ENCODE measurements at regions not wholly inside any gene's neighbourhood (a gene's known extent, or its start where the extent isn't known, plus 50 kb on each side); places are given as distances from the start of the nearest gene placed in this dataset.

DNA sequence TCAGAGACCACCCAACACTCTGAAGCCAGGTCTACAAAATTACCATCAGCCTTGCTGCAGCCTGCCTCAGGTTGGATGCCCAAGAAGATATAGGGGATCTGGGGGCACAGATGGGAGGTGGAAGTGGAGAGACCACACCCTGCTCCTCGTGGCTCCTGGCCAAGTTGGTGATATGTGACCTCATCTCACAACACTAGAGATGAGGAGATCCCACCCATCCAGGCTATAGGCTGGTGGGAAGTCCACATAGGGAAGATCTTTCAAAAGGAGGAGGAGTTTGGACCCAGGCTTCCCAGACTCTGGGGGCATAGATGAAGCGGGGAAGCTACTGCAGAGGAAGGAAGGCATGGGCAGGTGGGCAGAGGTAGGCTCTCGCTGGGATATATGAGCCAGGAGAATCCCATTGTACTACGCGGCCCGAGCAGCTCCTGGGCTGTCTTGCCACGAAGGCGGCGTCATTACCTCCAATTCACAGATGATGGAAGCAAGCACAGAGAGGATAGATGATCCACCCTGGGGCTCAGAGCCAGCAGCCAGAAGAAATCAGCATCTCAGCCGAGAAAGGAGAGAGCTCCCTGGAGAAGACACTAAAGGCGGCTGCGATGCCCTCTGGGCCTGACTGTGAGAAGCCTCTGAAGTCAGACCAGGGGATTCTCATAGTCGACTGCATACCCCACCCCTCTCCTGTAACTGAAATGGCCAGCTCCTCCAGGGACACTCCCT, 96.0 kb downstream of the RHOB start:
- no peak for DNase-seq (ENCODE audit: extremely low spot score)
- H3K9me3 ChIP-seq = no peaks in the 10 kb centered on the region
- no peaks in the 10 kb centered on the region for H3K36me3 ChIP-seq
- intact Hi-C loops (cut with DNase I) = no loop called here
- H3K27me3 ChIP-seq = no peaks in the 10 kb centered on the region
- TF ChIP-seq POLR2A (IDR thresholded peaks at IDR 0.05; ENCODE audit: low read depth) = no peak
- TF ChIP-seq EP300 (IDR thresholded peaks at IDR 0.05) = no peak
- no peak for TF ChIP-seq POLR2AphosphoS5 (IDR thresholded peaks at IDR 0.05)
- TF ChIP-seq, protein P1, sequence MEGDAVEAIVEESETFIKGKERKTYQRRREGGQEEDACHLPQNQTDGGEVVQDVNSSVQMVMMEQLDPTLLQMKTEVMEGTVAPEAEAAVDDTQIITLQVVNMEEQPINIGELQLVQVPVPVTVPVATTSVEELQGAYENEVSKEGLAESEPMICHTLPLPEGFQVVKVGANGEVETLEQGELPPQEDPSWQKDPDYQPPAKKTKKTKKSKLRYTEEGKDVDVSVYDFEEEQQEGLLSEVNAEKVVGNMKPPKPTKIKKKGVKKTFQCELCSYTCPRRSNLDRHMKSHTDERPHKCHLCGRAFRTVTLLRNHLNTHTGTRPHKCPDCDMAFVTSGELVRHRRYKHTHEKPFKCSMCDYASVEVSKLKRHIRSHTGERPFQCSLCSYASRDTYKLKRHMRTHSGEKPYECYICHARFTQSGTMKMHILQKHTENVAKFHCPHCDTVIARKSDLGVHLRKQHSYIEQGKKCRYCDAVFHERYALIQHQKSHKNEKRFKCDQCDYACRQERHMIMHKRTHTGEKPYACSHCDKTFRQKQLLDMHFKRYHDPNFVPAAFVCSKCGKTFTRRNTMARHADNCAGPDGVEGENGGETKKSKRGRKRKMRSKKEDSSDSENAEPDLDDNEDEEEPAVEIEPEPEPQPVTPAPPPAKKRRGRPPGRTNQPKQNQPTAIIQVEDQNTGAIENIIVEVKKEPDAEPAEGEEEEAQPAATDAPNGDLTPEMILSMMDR (IDR thresholded peaks at IDR 0.05) = no peak
- 57% methylated on average over 13 of the region's 13 CpGs for WGBS
- H3K27ac ChIP-seq (replicated peaks in 1 of 4) = peak overlapping the region in 1 of 4 donors; percentile 20
- H3K4me1 ChIP-seq = peaks cover 0 to 12% (median 7%) of the 10 kb centered on the region in 4 donors
- H3K4me3 ChIP-seq = no peak overlapping the region

DNA sequence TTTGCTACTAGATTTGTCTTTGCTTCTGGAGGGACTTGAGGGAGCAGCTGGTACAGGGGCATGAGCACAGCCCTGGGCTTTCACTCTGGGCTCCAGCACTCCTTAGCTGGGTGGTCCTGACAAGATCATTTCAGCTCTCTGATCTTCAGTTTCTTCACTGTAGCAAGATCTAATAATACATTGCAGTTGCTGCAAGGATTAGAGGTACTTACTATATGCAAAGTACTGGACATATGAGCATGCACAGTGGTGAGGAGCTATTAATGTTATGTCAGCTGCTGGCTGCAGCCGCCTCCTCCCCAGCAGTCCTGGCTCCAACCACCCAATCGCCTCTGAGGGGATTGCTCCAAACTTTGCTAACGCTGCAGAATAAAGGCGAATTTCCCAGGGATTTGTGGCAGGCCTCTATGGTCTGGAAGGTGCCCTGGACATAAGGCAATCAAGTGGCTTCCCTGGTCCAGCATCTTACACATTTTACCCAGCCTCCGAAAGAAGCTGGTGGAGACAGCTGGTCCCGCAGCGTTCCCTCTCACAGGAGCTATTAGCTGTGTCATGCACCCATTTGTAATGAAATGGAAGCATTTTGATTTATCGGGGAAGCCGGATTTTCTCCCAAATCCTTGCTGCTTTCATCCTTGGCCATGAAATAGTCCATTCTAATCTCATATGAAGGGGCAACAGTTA, 96.7 kb downstream of the RHOB start:
- Histone ChIP-seq H3K27me3 (no peaks in the 10 kb centered on the region), H3K27ac (replicated peaks in 1 of 4) (peak overlapping the region in 1 of 4 donors; percentile 20), H3K36me3 (no peaks in the 10 kb centered on the region), H3K4me3 (no peak overlapping the region), H3K4me1 (peaks cover 0 to 12% (median 7%) of the 10 kb centered on the region in 4 donors), H3K9me3 (no peaks in the 10 kb centered on the region)
- WGBS = 61% methylated on average over 9 of the region's 9 CpGs
- no peak for DNase-seq (ENCODE audit: extremely low spot score)
- TF ChIP-seq POLR2A (IDR thresholded peaks at IDR 0.05; ENCODE audit: low read depth) = no peak
- TF ChIP-seq, protein P1 (IDR thresholded peaks at IDR 0.05) = no peak
- TF ChIP-seq POLR2AphosphoS5 (IDR thresholded peaks at IDR 0.05) = no peak
- no peak for TF ChIP-seq EP300 (IDR thresholded peaks at IDR 0.05)
- intact Hi-C loops (cut with DNase I) = no loop called here

DNA sequence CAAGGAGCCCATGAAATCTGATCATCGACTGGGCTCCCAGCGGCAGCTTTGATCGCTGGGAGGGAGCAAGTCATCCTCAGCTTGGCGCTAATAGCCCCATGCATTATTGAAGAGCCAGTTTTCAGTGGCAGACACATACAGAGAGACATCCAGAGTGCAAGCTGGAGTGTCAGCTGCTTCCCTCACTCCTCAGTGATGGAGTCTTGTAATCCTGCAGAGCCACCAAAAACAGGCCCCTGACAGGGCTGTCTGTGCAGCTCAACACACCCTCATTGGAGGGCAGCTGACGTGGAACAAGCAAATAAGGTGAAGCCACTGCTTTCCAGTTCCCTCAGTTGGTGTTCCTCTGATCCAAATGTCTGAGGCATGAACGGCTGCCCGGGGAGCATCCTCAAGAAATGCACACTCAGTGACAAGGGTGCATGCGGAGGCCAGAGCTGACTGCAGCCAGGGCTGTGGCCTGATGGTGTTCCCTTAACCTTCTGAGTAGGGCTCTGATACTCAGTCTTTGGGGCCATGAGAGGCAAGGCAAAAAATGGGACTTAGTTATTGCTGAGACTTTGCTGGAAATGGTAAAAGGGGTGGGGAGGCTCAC, 97.4 kb downstream of the RHOB start:
- intact Hi-C loops (cut with DNase I) = no loop called here
- no peak overlapping the region for H3K27ac ChIP-seq (replicated peaks in 1 of 4)
- 83% methylated on average over 5 of the region's 8 CpGs for WGBS
- TF ChIP-seq EP300 (IDR thresholded peaks at IDR 0.05) (no peak), POLR2AphosphoS5 (IDR thresholded peaks at IDR 0.05) (no peak)
- TF ChIP-seq, protein P1 (IDR thresholded peaks at IDR 0.05) = no peak
- no peak overlapping the region for H3K4me3 ChIP-seq
- H3K9me3 ChIP-seq = no peaks in the 10 kb centered on the region
- H3K27me3 ChIP-seq = no peaks in the 10 kb centered on the region
- no peaks in the 10 kb centered on the region for H3K36me3 ChIP-seq
- DNase-seq (ENCODE audit: extremely low spot score) = no peak
- peaks cover 0 to 12% (median 7%) of the 10 kb centered on the region in 4 donors for H3K4me1 ChIP-seq

DNA sequence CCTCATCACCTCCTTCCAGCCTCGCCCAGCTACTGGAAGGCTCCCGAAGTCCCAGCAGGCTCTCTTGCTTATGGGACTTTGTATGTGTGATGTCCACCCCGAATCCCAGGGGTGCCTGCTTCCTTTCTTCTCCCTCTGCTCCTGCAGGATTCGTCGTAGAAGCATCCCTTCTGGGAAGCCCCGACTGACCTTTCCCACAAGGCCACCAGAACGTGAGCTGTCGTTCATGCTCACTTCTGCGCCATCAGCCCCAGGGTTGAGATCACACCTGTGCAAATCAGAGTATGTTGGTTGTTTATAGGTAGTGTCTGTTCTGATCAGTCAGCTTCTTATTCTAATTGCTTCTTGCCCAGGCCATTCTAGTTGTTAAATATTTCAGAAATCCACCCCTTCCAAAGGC, 101.8 kb downstream of the HS1BP3 start:
- H3K27ac ChIP-seq (replicated peaks in 1 of 4) = no peak overlapping the region
- TF ChIP-seq POLR2A (IDR thresholded peaks at IDR 0.05; ENCODE audit: low read depth) (no peak), POLR2AphosphoS5 (IDR thresholded peaks at IDR 0.05) (no peak), EP300 (IDR thresholded peaks at IDR 0.05) (no peak)
- TF ChIP-seq, protein P1 (IDR thresholded peaks at IDR 0.05) = no peak
- peaks cover 0 to 13% (median 8%) of the 10 kb centered on the region in 4 donors for H3K4me1 ChIP-seq
- H3K36me3 ChIP-seq = no peaks in the 10 kb centered on the region
- no peak overlapping the region for H3K4me3 ChIP-seq
- H3K9me3 ChIP-seq = no peaks in the 10 kb centered on the region
- 94% methylated on average over 9 of the region's 9 CpGs for WGBS
- H3K27me3 ChIP-seq = no peaks in the 10 kb centered on the region
- no peak for DNase-seq (ENCODE audit: extremely low spot score)
- intact Hi-C loops (cut with DNase I) = no loop called here
